ENCODE measurements at regions not wholly inside any gene's neighbourhood (a gene's known extent, or its start where the extent isn't known, plus 50 kb on each side); places are given as distances from the start of the nearest gene placed in this dataset.
A peak's percentile ranks its signal among the peaks of the same experiment; 100 is the strongest.

DNA sequence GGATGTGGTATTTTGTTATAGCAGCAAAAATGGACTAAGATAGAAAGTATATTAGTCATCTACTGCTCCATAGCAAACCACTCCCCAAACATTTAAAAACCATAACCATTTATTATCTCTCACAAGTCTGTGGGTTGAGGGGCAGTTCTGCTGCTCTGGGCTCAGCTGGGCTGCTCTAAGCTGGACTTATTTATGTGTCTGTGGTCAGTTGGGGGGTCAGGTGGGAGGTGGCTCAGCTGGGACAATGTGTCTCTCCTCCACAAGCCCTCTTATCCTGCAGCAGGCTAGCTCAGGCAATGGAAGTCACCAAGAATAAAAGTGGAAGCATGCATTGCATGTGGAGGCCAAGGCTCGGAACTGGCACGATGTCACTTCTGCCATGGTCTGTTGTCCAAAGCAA is 226.1 kb upstream of the N4BP1 start:
- TF ChIP-seq, protein P1, sequence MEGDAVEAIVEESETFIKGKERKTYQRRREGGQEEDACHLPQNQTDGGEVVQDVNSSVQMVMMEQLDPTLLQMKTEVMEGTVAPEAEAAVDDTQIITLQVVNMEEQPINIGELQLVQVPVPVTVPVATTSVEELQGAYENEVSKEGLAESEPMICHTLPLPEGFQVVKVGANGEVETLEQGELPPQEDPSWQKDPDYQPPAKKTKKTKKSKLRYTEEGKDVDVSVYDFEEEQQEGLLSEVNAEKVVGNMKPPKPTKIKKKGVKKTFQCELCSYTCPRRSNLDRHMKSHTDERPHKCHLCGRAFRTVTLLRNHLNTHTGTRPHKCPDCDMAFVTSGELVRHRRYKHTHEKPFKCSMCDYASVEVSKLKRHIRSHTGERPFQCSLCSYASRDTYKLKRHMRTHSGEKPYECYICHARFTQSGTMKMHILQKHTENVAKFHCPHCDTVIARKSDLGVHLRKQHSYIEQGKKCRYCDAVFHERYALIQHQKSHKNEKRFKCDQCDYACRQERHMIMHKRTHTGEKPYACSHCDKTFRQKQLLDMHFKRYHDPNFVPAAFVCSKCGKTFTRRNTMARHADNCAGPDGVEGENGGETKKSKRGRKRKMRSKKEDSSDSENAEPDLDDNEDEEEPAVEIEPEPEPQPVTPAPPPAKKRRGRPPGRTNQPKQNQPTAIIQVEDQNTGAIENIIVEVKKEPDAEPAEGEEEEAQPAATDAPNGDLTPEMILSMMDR (IDR thresholded peaks at IDR 0.05; ENCODE audit: control insufficient read depth, extremely low read depth, insufficient read depth): no peak
- no peak for DNase-seq (ENCODE audit: low read depth)
- no peak overlapping the region for H3K4me3 ChIP-seq (ENCODE audit: low read depth, low read length)

DNA sequence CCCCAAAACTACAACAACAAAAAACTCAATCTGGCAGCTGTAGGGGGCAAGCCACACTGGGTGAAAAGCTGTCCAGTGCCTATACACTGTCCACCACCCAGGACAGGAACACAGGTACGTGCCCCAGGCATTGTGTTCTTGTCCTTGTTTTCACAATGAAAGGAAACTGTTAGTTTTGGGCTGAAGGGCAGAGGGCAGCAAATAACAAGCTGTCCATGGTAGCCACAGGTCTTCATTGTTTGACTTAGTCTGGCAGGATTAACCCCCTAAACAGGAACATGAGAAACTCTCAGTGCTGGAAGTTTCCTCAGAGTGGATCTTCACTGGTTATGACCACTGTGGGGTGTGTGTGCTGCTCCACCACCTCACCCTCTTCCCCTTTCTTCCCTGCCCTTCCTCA is 224.6 kb upstream of the N4BP1 start:
- H3K4me3 ChIP-seq (ENCODE audit: low read depth, low read length): no peak overlapping the region
- no peak for DNase-seq (ENCODE audit: low read depth)
- TF ChIP-seq, protein P1 (IDR thresholded peaks at IDR 0.05; ENCODE audit: control insufficient read depth, extremely low read depth, insufficient read depth): 0 out of 2 replicates have a peak, but pooled peaks have one; percentile 17

GRCh38 chr16:48833461-48833860 is 223.5 kb upstream of the N4BP1 start:
- no peak overlapping the region for H3K4me3 ChIP-seq (ENCODE audit: low read depth, low read length)
- TF ChIP-seq, protein P1 (IDR thresholded peaks at IDR 0.05; ENCODE audit: control insufficient read depth, extremely low read depth, insufficient read depth): no peak
- no peak for DNase-seq (ENCODE audit: low read depth)

GRCh38 chr16:48831076-48831722 is 221.2 kb upstream of the N4BP1 start:
- no peak for DNase-seq (ENCODE audit: low read depth)
- TF ChIP-seq, protein P1 (IDR thresholded peaks at IDR 0.05; ENCODE audit: control insufficient read depth, extremely low read depth, insufficient read depth): no peak
- H3K4me3 ChIP-seq (ENCODE audit: low read depth, low read length): no peak overlapping the region

GRCh38 chr16:48829336-48830310 is 219.6 kb upstream of the N4BP1 start:
- TF ChIP-seq, protein P1 (IDR thresholded peaks at IDR 0.05; ENCODE audit: control insufficient read depth, extremely low read depth, insufficient read depth): no peak
- no peak overlapping the region for H3K4me3 ChIP-seq (ENCODE audit: low read depth, low read length)
- no peak for DNase-seq (ENCODE audit: low read depth)

GRCh38 chr16:48824271-48824670 is 214.3 kb upstream of the N4BP1 start:
- no peak for DNase-seq (ENCODE audit: low read depth)
- TF ChIP-seq, protein P1 (IDR thresholded peaks at IDR 0.05; ENCODE audit: control insufficient read depth, extremely low read depth, insufficient read depth): no peak

More at GRCh38 chr16:48824271-48824670, 214.3 kb upstream of the N4BP1 start:
- no peak overlapping the region for H3K4me3 ChIP-seq (ENCODE audit: low read depth, low read length)
